Nephron progenitor cell (in vitro differentiated cells): ENCODE measurements at regions not wholly inside any gene's neighbourhood (a gene's known extent, or its start where the extent isn't known, plus 50 kb on each side); places are given as distances from the start of the nearest gene placed in this dataset.

Experiments used
- DNase-seq: peaks from one replicate; pipeline ENCODE4 v3.0.0; 2021
- H3K27ac Mint-ChIP-seq: 2 replicates; pipeline ENCODE4 v1.8.0; 2021; ENCODE audit warnings: mild to moderate bottlenecking, moderate library complexity, mixed read lengths
- H3K27me3 Mint-ChIP-seq: 2 replicates; pipeline ENCODE4 v1.8.0; 2021; ENCODE audit warnings: mild to moderate bottlenecking, low read depth, mixed read lengths; ENCODE audit not compliant: poor library complexity
- H3K36me3 Mint-ChIP-seq: 2 replicates; pipeline ENCODE4 v1.8.0; 2021; ENCODE audit warnings: low read depth, mixed read lengths
- H3K4me1 Mint-ChIP-seq: 2 replicates; pipeline ENCODE4 v1.8.0; 2021; ENCODE audit warnings: mixed read lengths
- H3K4me3 Mint-ChIP-seq: 2 replicates; pipeline ENCODE4 v1.8.0; 2021; ENCODE audit warnings: mild to moderate bottlenecking, moderate library complexity, mixed read lengths
- H3K9me3 Mint-ChIP-seq: 2 replicates; pipeline ENCODE4 v1.8.0; 2021; ENCODE audit warnings: mild to moderate bottlenecking, moderate library complexity, mixed read lengths
- TF ChIP-seq, protein P1 (sequence below): fragments of 200-600 bp; sonication (generic); IDR thresholded peaks from 2 replicates; pipeline ENCODE4 v1.5.0; 2021; ENCODE audit warnings: antibody characterized with exemption

- DNase-seq: no peak
- TF ChIP-seq, protein P1, sequence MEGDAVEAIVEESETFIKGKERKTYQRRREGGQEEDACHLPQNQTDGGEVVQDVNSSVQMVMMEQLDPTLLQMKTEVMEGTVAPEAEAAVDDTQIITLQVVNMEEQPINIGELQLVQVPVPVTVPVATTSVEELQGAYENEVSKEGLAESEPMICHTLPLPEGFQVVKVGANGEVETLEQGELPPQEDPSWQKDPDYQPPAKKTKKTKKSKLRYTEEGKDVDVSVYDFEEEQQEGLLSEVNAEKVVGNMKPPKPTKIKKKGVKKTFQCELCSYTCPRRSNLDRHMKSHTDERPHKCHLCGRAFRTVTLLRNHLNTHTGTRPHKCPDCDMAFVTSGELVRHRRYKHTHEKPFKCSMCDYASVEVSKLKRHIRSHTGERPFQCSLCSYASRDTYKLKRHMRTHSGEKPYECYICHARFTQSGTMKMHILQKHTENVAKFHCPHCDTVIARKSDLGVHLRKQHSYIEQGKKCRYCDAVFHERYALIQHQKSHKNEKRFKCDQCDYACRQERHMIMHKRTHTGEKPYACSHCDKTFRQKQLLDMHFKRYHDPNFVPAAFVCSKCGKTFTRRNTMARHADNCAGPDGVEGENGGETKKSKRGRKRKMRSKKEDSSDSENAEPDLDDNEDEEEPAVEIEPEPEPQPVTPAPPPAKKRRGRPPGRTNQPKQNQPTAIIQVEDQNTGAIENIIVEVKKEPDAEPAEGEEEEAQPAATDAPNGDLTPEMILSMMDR: no peak
- Mint-ChIP-seq H3K9me3 (peaks cover 4% of the 10 kb centered on the region), H3K4me1 (peaks cover 1% of the 10 kb centered on the region), H3K27me3 (no peaks in the 10 kb centered on the region), H3K4me3 (no peak overlapping the region), H3K27ac (no peak overlapping the region), H3K36me3 (no peaks in the 10 kb centered on the region)
Observed at GRCh38 chr5:158644301-158644700, 455.4 kb downstream of the EBF1 start.

DNA sequence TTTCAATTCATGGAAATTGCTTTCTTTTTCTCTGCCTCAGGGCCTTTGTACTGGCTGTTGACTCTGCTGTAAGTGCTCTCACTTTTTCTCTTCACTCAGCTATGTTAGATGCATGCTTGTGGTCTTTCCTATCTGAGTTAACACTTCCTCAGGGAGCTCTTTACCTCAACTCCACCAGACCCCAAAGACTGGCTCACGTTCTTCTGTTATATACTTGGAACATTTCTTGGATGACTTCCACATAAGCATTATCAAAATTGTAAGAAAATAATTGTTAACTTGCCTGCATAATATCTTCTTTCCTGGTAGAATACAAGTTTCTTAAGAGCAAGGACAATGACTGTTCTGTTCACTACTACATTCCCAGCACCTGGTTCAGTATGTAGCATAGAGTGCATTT lies 455.9 kb downstream of the EBF1 start:
- Mint-ChIP-seq H3K27ac (no peak overlapping the region), H3K9me3 (peaks cover 4% of the 10 kb centered on the region), H3K36me3 (no peaks in the 10 kb centered on the region), H3K27me3 (peaks cover 3% of the 10 kb centered on the region), H3K4me1 (peaks cover 6% of the 10 kb centered on the region), H3K4me3 (no peak overlapping the region)
- DNase-seq: no peak
- TF ChIP-seq, protein P1: no peak

DNA sequence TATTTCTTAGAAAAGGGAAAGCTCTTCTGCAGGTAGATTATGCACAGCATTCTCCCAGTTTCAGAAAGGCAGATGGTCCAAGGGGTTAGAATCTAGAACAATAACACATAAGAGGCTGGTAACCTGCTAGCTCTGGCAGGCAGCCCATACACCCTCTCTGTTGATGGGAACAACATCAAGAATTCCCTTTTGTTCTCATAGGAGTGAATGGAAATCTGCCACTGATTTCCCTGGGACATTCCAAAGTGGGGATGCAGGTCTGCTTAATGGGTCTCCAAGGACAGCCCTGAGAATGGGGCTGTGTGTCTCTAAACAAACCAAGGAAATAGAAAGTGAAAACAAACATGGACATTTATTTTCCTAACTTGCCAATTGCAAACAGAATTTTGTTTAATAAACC lies 456.8 kb downstream of the EBF1 start:
- Mint-ChIP-seq H3K9me3 (peaks cover 4% of the 10 kb centered on the region), H3K4me1 (peaks cover 14% of the 10 kb centered on the region), H3K27me3 (peaks cover 4% of the 10 kb centered on the region), H3K36me3 (no peaks in the 10 kb centered on the region), H3K4me3 (no peak overlapping the region), H3K27ac (no peak overlapping the region)
- no peak for DNase-seq
- TF ChIP-seq, protein P1: no peak

DNA sequence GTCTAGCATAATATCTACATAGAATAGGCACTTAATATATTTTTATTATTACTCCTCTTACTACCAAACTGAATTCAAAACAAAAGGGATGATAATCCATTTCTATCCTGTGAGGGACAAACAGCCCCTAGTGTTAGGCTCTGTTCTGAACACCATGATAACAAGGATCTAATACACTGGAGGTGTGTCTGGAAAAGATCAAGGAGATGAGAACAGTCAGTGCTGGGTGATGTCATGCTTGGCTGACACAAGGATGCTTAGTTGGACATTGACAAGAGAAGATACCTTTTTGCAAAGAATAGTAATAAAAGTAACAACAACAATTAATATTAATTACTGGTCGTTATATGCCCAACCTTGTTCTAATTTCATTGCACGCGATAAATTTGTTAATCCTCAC lies 458.7 kb downstream of the EBF1 start:
- H3K4me1 Mint-ChIP-seq: peaks cover 30% of the 10 kb centered on the region
- peaks cover 4% of the 10 kb centered on the region for H3K9me3 Mint-ChIP-seq

GRCh38 chr5:158640593-158640980 lies 459.1 kb downstream of the EBF1 start:
- Mint-ChIP-seq H3K36me3 (no peaks in the 10 kb centered on the region), H3K4me1 (peaks cover 35% of the 10 kb centered on the region), H3K4me3 (no peak overlapping the region), H3K27me3 (peaks cover 4% of the 10 kb centered on the region), H3K9me3 (peaks cover 4% of the 10 kb centered on the region), H3K27ac (no peak overlapping the region)
- TF ChIP-seq, protein P1: no peak
- DNase-seq: no peak

More for the DNA sequence above, 458.7 kb downstream of the EBF1 start:
- Mint-ChIP-seq H3K27me3 (peaks cover 4% of the 10 kb centered on the region), H3K27ac (no peak overlapping the region), H3K4me3 (no peak overlapping the region), H3K36me3 (no peaks in the 10 kb centered on the region)
- DNase-seq: no peak
- TF ChIP-seq, protein P1: no peak

DNA sequence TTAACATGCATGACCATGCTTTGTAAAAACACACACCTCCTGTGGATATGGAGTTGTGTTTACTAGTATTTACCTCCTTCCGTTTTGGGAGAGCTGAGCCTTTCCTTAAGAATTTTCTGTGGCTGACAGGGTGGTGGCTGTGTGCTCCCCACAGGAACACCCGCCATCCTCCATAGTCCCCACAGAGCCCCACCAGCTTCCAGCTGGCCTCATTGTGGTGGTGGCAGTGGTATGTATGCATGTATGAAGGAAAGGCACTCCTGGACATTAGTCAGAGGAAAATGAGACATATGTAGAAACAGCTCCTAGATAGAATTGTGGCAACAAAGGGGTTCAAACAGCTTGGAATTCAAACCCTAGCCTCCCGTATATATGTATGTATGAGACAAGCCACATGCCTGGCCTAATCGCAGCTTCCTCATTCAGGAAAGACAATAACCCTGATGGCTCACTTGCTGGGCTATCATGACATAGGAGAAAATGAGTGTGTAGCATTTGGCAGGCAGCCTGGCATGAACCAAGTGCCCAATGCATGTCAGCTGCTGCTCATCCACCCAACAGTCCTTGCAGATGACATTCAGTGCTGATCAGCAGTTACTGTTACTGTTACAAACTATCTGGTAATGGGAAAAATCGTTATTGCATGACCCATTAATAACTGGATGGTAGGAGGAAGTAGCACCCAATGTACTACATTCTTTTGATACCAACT lies 459.7 kb downstream of the EBF1 start:
- H3K4me3 Mint-ChIP-seq: no peak overlapping the region
- no peak overlapping the region for H3K27ac Mint-ChIP-seq
- peaks cover 4% of the 10 kb centered on the region for H3K9me3 Mint-ChIP-seq
- no peak for DNase-seq
- peaks cover 38% of the 10 kb centered on the region for H3K4me1 Mint-ChIP-seq
- TF ChIP-seq, protein P1: no peak
- peaks cover 4% of the 10 kb centered on the region for H3K27me3 Mint-ChIP-seq
- no peaks in the 10 kb centered on the region for H3K36me3 Mint-ChIP-seq
